Mononuclear cell (primary cell): ENCODE measurements at regions not wholly inside any gene's neighbourhood (a gene's known extent, or its start where the extent isn't known, plus 50 kb on each side); places are given as distances from the start of the nearest gene placed in this dataset.
"Not testable (repeated sequence)": the region's sequence is repeated elsewhere in the genome, so short reads cannot be mapped to it uniquely, and the experiment has no call there.

ENCODE experiments used
- H3K27me3 ChIP-seq: 2 replicates; pipeline ENCODE4 v1.6.0; 2011; ENCODE audit warnings: low read length, control low read depth; ENCODE audit not compliant: insufficient read depth
- H3K4me1 ChIP-seq: 2 replicates; pipeline ENCODE4 v1.5.1; 2011; ENCODE audit warnings: mild to moderate bottlenecking, low read length, control low read depth; ENCODE audit not compliant: insufficient read depth
- H3K4me3 ChIP-seq: 2 replicates; pipeline ENCODE4 v1.5.1; 2011; ENCODE audit warnings: mild to moderate bottlenecking, low read length, moderate library complexity
- H3K9me3 ChIP-seq: 2 replicates; pipeline ENCODE4 v1.5.1; 2011; ENCODE audit warnings: low read depth, mild to moderate bottlenecking, control low read depth, low read length

DNA sequence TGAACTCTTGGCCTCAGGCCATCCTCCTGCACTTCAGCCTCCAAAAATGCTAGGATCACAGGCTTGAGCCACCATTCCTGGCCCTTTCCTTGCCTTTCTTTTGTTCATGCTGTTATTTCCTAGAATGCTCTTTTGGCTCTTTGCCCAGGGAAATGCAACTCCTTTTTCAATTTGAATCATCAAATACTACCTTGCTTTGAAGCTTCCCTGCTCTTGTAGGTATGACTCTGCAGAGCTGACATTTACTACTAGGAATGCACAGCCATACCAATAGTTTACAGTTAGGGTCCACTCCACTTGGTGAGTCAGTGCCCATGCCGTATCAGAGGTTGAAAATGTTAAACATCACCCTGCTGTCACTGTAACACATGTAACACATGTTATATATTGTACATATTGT is 107.0 kb upstream of the CRY1 start:
- no peaks in the 10 kb centered on the region for H3K4me1 ChIP-seq
- no peak overlapping the region for H3K4me3 ChIP-seq
- no peaks in the 10 kb centered on the region for H3K9me3 ChIP-seq
- no peaks in the 10 kb centered on the region for H3K27me3 ChIP-seq

- Histone ChIP-seq H3K9me3 (no peaks in the 10 kb centered on the region), H3K27me3 (no peaks in the 10 kb centered on the region), H3K4me3 (no peak overlapping the region), H3K4me1 (no peaks in the 10 kb centered on the region)
Observed at GRCh38 chr12:107207931-107208525, 114.7 kb upstream of the CRY1 start.

- not testable (repeated sequence) for H3K4me1 ChIP-seq, H3K4me3 ChIP-seq, H3K9me3 ChIP-seq, H3K27me3 ChIP-seq
Observed at GRCh38 chr12:107209700-107210099, 116.4 kb upstream of the CRY1 start.

DNA sequence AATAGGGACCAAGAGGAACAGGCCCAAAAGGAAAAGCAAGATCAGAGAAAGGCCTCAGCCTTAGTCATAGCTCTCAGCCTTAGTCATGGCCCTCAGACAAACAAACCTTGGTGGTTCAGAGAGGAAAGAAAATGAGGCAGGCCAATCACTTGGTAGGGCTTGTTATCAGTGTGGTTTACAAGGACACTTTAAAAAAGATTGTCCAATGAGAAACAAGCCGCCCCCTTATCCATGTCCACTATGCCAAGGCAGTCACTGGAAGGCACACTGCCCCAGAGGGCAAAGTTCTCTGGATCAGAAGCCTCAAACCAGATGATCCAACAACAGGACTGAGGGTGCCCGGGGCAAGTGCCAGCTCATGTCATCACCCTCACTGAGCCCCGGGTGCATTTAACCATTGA is 121.0 kb upstream of the CRY1 start:
- not testable (repeated sequence) for H3K4me3 ChIP-seq, H3K27me3 ChIP-seq, H3K4me1 ChIP-seq, H3K9me3 ChIP-seq

DNA sequence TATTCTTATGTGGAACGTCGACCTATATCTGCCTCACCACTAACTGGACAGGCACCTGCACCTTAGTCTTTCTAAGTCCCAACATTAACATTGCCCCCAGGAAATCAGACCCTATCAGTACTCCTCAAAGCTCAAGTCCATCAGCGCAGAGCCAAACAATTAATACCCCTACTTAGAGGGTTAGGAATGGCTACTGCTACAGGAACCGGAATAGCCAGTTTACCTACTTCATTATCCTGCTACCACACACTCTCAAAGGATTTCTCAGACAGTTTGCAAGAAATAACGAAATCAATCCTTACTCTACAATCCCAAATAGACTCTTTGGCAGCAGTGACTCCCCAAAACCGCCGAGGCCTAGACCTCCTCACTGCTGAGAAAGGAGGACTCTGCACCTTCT is 123.1 kb upstream of the CRY1 start:
- H3K27me3 ChIP-seq, H3K9me3 ChIP-seq, H3K4me3 ChIP-seq, H3K4me1 ChIP-seq: not testable (repeated sequence)

GRCh38 chr12:107219301-107219700 is 126.0 kb upstream of the CRY1 start:
- Histone ChIP-seq H3K4me3 (no peak overlapping the region), H3K9me3 (no peaks in the 10 kb centered on the region), H3K27me3 (no peaks in the 10 kb centered on the region), H3K4me1 (no peaks in the 10 kb centered on the region)

- no peaks in the 10 kb centered on the region for H3K27me3 ChIP-seq
- H3K4me3 ChIP-seq: no peak overlapping the region
- H3K4me1 ChIP-seq: no peaks in the 10 kb centered on the region
- no peaks in the 10 kb centered on the region for H3K9me3 ChIP-seq
Observed at GRCh38 chr12:107221913-107222312, 128.6 kb upstream of the CRY1 start.

DNA sequence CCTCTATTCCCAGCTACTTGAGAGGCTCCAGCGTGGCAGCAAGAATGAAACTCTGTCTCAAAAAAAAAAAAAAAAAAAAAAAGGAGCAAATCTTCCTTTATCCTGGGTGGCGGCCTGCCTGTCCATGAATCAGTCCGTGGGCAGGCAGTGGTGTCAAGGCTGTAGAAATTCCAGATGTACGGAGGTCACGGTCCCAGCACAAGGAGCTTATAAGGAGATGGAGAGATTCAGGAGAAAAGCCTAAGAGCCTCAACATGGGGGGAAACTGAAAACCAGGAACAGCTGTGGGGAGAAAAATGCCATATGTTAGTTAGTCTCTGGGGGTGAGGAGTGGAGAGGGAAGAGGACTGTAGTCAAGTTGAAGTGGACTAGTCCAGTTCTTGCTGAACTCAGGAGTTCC is 130.5 kb upstream of the CRY1 start:
- Histone ChIP-seq H3K4me3 (no peak overlapping the region), H3K9me3 (no peaks in the 10 kb centered on the region), H3K27me3 (no peaks in the 10 kb centered on the region), H3K4me1 (no peaks in the 10 kb centered on the region)

GRCh38 chr12:107225635-107226034 is 132.3 kb upstream of the CRY1 start:
- no peaks in the 10 kb centered on the region for H3K4me1 ChIP-seq
- no peak overlapping the region for H3K4me3 ChIP-seq
- no peaks in the 10 kb centered on the region for H3K9me3 ChIP-seq
- no peaks in the 10 kb centered on the region for H3K27me3 ChIP-seq

DNA sequence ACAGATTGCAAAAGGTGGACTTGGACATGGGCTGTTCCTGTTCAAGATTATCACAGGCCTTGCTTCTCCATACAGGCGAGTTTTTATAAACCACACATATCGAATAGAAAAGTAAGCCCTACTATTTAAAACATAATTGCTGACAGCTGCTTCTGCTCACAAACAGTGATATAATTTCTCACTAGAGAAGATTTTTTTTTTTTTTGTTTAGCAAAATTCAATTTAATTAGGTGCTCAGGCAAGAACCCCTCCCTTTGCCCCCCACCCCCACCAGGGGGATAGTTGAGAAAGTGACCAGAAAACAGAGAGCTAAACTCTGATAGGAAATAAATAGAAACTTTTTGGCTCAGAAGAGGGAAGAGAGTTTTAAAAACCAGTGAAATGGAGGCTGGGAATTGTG is 132.8 kb upstream of the CRY1 start:
- no peaks in the 10 kb centered on the region for H3K27me3 ChIP-seq
- no peak overlapping the region for H3K4me3 ChIP-seq
- H3K4me1 ChIP-seq: no peaks in the 10 kb centered on the region
- H3K9me3 ChIP-seq: no peaks in the 10 kb centered on the region

DNA sequence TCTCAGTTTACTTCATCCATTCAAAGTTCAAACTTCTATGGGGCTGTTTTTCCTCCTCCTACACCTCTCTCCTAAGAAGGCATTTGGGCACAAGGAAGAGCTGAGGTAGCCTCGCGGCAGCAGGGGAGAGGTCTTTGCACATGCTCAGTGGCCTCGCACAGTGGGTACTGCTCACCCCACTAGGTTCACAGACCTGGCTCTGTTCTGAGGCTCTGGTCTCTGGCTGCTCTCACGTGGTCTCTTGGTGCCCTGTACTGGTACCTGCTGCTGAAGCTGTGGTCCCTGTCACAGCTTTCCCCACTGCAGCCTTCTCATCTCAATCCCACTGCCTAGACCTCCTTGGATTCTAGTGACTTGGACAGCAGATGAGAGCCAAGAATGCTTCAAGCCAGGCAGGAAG is 134.7 kb upstream of the CRY1 start:
- Histone ChIP-seq H3K4me3 (no peak overlapping the region), H3K4me1 (no peaks in the 10 kb centered on the region), H3K27me3 (no peaks in the 10 kb centered on the region), H3K9me3 (no peaks in the 10 kb centered on the region)

GRCh38 chr12:107229827-107230226 is 136.5 kb upstream of the CRY1 start:
- Histone ChIP-seq H3K27me3 (no peaks in the 10 kb centered on the region), H3K4me3 (no peak overlapping the region), H3K9me3 (no peaks in the 10 kb centered on the region), H3K4me1 (no peaks in the 10 kb centered on the region)

DNA sequence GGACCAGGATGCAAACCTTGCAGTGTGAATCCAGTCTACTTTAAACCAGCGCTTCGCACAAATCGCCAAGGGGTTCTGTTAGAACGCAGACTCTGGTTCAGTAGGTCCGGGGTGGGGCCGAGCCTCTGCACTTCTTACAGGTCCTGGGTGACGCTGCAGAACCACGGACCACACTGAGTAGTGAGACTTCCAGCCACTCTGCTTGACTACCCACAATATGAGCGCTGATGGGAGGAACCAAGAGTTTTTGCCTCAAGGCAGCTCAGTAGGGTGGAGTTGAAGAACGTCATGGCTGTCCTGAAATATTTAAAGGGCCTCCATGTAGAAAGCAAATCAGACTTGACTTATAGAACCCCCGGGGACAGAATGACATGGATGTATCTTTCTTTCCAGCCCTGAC is 138.0 kb upstream of the CRY1 start:
- Histone ChIP-seq H3K4me3 (no peak overlapping the region), H3K27me3 (no peaks in the 10 kb centered on the region), H3K9me3 (no peaks in the 10 kb centered on the region), H3K4me1 (no peaks in the 10 kb centered on the region)

DNA sequence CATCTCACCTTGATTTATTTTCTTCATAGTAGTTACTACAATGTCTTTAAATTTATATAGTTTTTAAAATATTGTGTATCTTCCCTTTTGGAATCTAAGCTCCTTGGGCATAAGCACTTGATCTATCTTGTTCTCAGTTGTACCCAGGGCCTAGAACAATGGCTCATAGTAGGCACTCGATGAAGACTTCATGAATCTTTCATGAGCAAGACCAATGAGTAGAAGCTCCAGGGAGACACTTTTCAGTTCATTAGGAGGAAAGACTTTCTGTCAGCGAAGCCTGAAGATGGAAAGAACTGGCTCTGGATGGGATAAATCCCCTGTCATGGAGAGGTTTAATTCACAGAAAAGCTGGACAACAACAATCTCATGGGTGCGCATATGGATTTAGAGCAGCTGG is 140.2 kb upstream of the CRY1 start:
- no peaks in the 10 kb centered on the region for H3K4me1 ChIP-seq
- no peak overlapping the region for H3K4me3 ChIP-seq
- no peaks in the 10 kb centered on the region for H3K27me3 ChIP-seq
- no peaks in the 10 kb centered on the region for H3K9me3 ChIP-seq

DNA sequence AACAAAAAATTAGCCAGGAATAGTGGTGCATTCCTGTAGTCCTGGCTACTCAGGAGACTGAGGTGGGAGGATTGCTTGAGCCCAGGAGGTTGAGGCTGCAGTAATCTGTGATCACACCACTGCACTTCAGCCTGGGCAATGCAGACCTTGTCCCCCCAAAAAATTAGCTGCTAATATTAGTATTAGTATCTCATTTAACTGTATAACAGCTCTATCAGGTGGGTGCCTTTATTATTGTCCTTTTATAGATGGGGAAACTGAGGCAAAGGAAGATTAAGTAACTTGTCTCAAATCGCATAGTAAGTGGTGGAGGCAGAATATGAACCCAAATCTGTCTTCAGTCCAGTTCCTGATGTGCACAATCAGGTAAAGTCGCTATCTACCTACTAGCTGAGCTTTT is 142.3 kb upstream of the CRY1 start:
- H3K4me3 ChIP-seq: no peak overlapping the region
- H3K4me1 ChIP-seq: no peaks in the 10 kb centered on the region
- no peaks in the 10 kb centered on the region for H3K9me3 ChIP-seq
- H3K27me3 ChIP-seq: no peaks in the 10 kb centered on the region

GRCh38 chr12:107236824-107237511 is 143.6 kb upstream of the CRY1 start:
- Histone ChIP-seq H3K4me1 (no peaks in the 10 kb centered on the region), H3K27me3 (no peaks in the 10 kb centered on the region), H3K9me3 (no peaks in the 10 kb centered on the region), H3K4me3 (no peak overlapping the region)
